SH-SY5Y (cell line): ENCODE measurements at regions not wholly inside any gene's neighbourhood (a gene's known extent, or its start where the extent isn't known, plus 50 kb on each side); places are given as distances from the start of the nearest gene placed in this dataset.

ENCODE experiments used
- GATA2 ChIP-seq: IDR thresholded peaks from 2 replicates; pipeline ENCODE4 v1.6.1; 2011; ENCODE audit warnings: mild to moderate bottlenecking, low read depth, low read length
- GATA3 ChIP-seq: IDR thresholded peaks from 2 replicates; pipeline ENCODE4 v1.6.1; 2011; ENCODE audit warnings: low read depth, mild to moderate bottlenecking, low read length, moderate library complexity

GRCh38 chr6:144683216-144684070, 398.3 kb downstream of the UTRN start:
- TF ChIP-seq GATA3 (no peak), GATA2 (no peak)
